ENCODE measurements at regions not wholly inside any gene's neighbourhood (a gene's known extent, or its start where the extent isn't known, plus 50 kb on each side); places are given as distances from the start of the nearest gene placed in this dataset.

GRCh38 chr7:35450456-35451214, 196.7 kb upstream of the TBX20 start:
- TF ChIP-seq CTCF (IDR thresholded peaks at IDR 0.05; ENCODE audit: insufficient read depth, low read length, poor library complexity, severe bottlenecking) = no peak
- H3K27me3 ChIP-seq (replicated peaks; ENCODE audit: control insufficient read depth, insufficient read depth, low read length) = 0 out of 2 replicates have a peak, but pooled peaks cover 1% of the 10 kb centered on the region
- no peak for DNase-seq (ENCODE audit: extremely low read depth, insufficient read length)
- no peak overlapping the region for H3K4me3 ChIP-seq (replicated peaks; ENCODE audit: low read depth, low read length)
- H3K36me3 ChIP-seq (ENCODE audit: control insufficient read depth, insufficient read depth, low read length) = no peaks in the 10 kb centered on the region

- 0 out of 2 replicates have a peak, but pooled peaks cover 1% of the 10 kb centered on the region for H3K27me3 ChIP-seq (replicated peaks; ENCODE audit: control insufficient read depth, insufficient read depth, low read length)
- no peak for TF ChIP-seq CTCF (IDR thresholded peaks at IDR 0.05; ENCODE audit: insufficient read depth, low read length, poor library complexity, severe bottlenecking)
These were observed 194.6 kb upstream of the TBX20 start for GRCh38 chr7:35448486-35448885.

GRCh38 chr7:35446091-35446490, 192.2 kb upstream of the TBX20 start:
- Histone ChIP-seq H3K4me3 (replicated peaks; ENCODE audit: low read depth, low read length) (no peak overlapping the region), H3K36me3 (ENCODE audit: control insufficient read depth, insufficient read depth, low read length) (no peaks in the 10 kb centered on the region), H3K27me3 (replicated peaks; ENCODE audit: control insufficient read depth, insufficient read depth, low read length) (0 out of 2 replicates have a peak, but pooled peaks cover 1% of the 10 kb centered on the region)
- DNase-seq (ENCODE audit: extremely low read depth, insufficient read length) = no peak
- no peak for TF ChIP-seq CTCF (IDR thresholded peaks at IDR 0.05; ENCODE audit: insufficient read depth, low read length, poor library complexity, severe bottlenecking)

More at GRCh38 chr7:35448486-35448885, 194.6 kb upstream of the TBX20 start:
- Histone ChIP-seq H3K4me3 (replicated peaks; ENCODE audit: low read depth, low read length) (no peak overlapping the region), H3K36me3 (ENCODE audit: control insufficient read depth, insufficient read depth, low read length) (no peaks in the 10 kb centered on the region)
- DNase-seq (ENCODE audit: extremely low read depth, insufficient read length) = no peak

GRCh38 chr7:35437619-35438275, 183.8 kb upstream of the TBX20 start:
- H3K4me3 ChIP-seq (replicated peaks; ENCODE audit: low read depth, low read length) = no peak overlapping the region
- DNase-seq (ENCODE audit: extremely low read depth, insufficient read length) = no peak
- H3K36me3 ChIP-seq (ENCODE audit: control insufficient read depth, insufficient read depth, low read length) = no peaks in the 10 kb centered on the region
- no peak for TF ChIP-seq CTCF (IDR thresholded peaks at IDR 0.05; ENCODE audit: insufficient read depth, low read length, poor library complexity, severe bottlenecking)
- no peaks in the 10 kb centered on the region for H3K27me3 ChIP-seq (replicated peaks; ENCODE audit: control insufficient read depth, insufficient read depth, low read length)

- TF ChIP-seq CTCF (IDR thresholded peaks at IDR 0.05; ENCODE audit: insufficient read depth, low read length, poor library complexity, severe bottlenecking) = no peak
- no peaks in the 10 kb centered on the region for H3K27me3 ChIP-seq (replicated peaks; ENCODE audit: control insufficient read depth, insufficient read depth, low read length)
- H3K4me3 ChIP-seq (replicated peaks; ENCODE audit: low read depth, low read length) = no peak overlapping the region
- no peak for DNase-seq (ENCODE audit: extremely low read depth, insufficient read length)
- H3K36me3 ChIP-seq (ENCODE audit: control insufficient read depth, insufficient read depth, low read length) = no peaks in the 10 kb centered on the region
These were observed 182.6 kb upstream of the TBX20 start for GRCh38 chr7:35436452-35436851.

All from GM06990 (cell line).